ENCODE measurements at regions not wholly inside any gene's neighbourhood (a gene's known extent, or its start where the extent isn't known, plus 50 kb on each side); places are given as distances from the start of the nearest gene placed in this dataset.

GRCh38 chr5:29498412-29498811 is 1695.1 kb upstream of the CDH6 start:
- TF ChIP-seq FOXM1 (IDR thresholded peaks at IDR 0.05; ENCODE audit: borderline replicate concordance, low read depth), result no peak
- no peak for TF ChIP-seq ZBTB7A (IDR thresholded peaks at IDR 0.05; ENCODE audit: low read depth)
- no peak for TF ChIP-seq EP300 (IDR thresholded peaks at IDR 0.05; ENCODE audit: borderline replicate concordance)
- TF ChIP-seq TCF12 (IDR thresholded peaks at IDR 0.05; ENCODE audit: low read depth), result no peak

All from Ishikawa (cell line).